ENCODE measurements at regions not wholly inside any gene's neighbourhood (a gene's known extent, or its start where the extent isn't known, plus 50 kb on each side); places are given as distances from the start of the nearest gene placed in this dataset.

GRCh38 chr2:185967335-185967734 is 228.7 kb downstream of the FSIP2 start (continued):
- TF ChIP-seq, protein P1, sequence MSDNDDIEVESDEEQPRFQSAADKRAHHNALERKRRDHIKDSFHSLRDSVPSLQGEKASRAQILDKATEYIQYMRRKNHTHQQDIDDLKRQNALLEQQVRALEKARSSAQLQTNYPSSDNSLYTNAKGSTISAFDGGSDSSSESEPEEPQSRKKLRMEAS (IDR thresholded peaks at IDR 0.05) = no peak
- TF ChIP-seq JUND (IDR thresholded peaks at IDR 0.05) (no peak), GABPA (IDR thresholded peaks at IDR 0.05 in 1 of 2, conservative IDR thresholded peaks at IDR 0.05 in 1 of 2) (no peak), EGR1 (IDR thresholded peaks at IDR 0.05; ENCODE audit: low read depth in 2 of 2) (no peak), CTCF (IDR thresholded peaks at IDR 0.05; ENCODE audit: low read depth, low read length, missing input control) (no peak), YY1 (IDR thresholded peaks at IDR 0.05) (no peak)

- no peak for DNase-seq (ENCODE audit: low spot score)
- no peaks in the 10 kb centered on the region for H3K36me3 ChIP-seq (ENCODE audit: control insufficient read depth in 4 of 4, insufficient read depth in 3 of 4, low read depth in 1 of 4, low read length in 3 of 4)
- no peaks in the 10 kb centered on the region for H3K27me3 ChIP-seq (ENCODE audit: control insufficient read depth in 4 of 4, insufficient read depth in 4 of 4, low read length in 3 of 4)
- WGBS = 89% methylated on average over 3 of the region's 3 CpGs
- TF ChIP-seq, protein P2, sequence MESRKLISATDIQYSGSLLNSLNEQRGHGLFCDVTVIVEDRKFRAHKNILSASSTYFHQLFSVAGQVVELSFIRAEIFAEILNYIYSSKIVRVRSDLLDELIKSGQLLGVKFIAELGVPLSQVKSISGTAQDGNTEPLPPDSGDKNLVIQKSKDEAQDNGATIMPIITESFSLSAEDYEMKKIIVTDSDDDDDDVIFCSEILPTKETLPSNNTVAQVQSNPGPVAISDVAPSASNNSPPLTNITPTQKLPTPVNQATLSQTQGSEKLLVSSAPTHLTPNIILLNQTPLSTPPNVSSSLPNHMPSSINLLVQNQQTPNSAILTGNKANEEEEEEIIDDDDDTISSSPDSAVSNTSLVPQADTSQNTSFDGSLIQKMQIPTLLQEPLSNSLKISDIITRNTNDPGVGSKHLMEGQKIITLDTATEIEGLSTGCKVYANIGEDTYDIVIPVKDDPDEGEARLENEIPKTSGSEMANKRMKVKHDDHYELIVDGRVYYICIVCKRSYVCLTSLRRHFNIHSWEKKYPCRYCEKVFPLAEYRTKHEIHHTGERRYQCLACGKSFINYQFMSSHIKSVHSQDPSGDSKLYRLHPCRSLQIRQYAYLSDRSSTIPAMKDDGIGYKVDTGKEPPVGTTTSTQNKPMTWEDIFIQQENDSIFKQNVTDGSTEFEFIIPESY (IDR thresholded peaks at IDR 0.05) = no peak
- no peak for TF ChIP-seq ATF3 (IDR thresholded peaks at IDR 0.05)
- TF ChIP-seq SP1 (IDR thresholded peaks at IDR 0.05) = no peak
- TF ChIP-seq TAF1 (conservative IDR thresholded peaks at IDR 0.05) = no peak
- peaks cover 0 to 8% (median 1%) of the 10 kb centered on the region in 4 donors for H3K9me3 ChIP-seq (ENCODE audit: control insufficient read depth in 4 of 4, low read length in 3 of 4)
- no peak overlapping the region for H3K27ac ChIP-seq (ENCODE audit: low read depth in 1 of 2, low read length in 2 of 2)
- no peak overlapping the region for H3K4me3 ChIP-seq (ENCODE audit: low read depth in 1 of 3, low read length in 3 of 3)
- H3K4me1 ChIP-seq (ENCODE audit: control insufficient read depth in 4 of 4, insufficient read depth in 4 of 4, low read length in 3 of 4) = no peaks in the 10 kb centered on the region
- no peak overlapping the region for H3K9ac ChIP-seq (ENCODE audit: low read depth in 1 of 2, low read length in 2 of 2)
Observed at GRCh38 chr2:185970148-185970852, 231.7 kb downstream of the FSIP2 start.

GRCh38 chr2:185978634-185979407 is 240.2 kb downstream of the FSIP2 start:
- Histone ChIP-seq H3K4me1 (ENCODE audit: control insufficient read depth in 4 of 4, insufficient read depth in 4 of 4, low read length in 3 of 4) (no peaks in the 10 kb centered on the region), H3K27ac (ENCODE audit: low read depth in 1 of 2, low read length in 2 of 2) (no peak overlapping the region), H3K4me3 (ENCODE audit: low read depth in 1 of 3, low read length in 3 of 3) (no peak overlapping the region), H3K9me3 (ENCODE audit: control insufficient read depth in 4 of 4, low read length in 3 of 4) (no peaks in the 10 kb centered on the region), H3K36me3 (ENCODE audit: control insufficient read depth in 4 of 4, insufficient read depth in 3 of 4, low read depth in 1 of 4, low read length in 3 of 4) (no peaks in the 10 kb centered on the region), H3K9ac (ENCODE audit: low read depth in 1 of 2, low read length in 2 of 2) (no peak overlapping the region), H3K27me3 (ENCODE audit: control insufficient read depth in 4 of 4, insufficient read depth in 4 of 4, low read length in 3 of 4) (no peaks in the 10 kb centered on the region)
- WGBS = 85% methylated on average over 3 of the region's 3 CpGs
- no peak for DNase-seq (ENCODE audit: low spot score)
- no peak for TF ChIP-seq JUND (IDR thresholded peaks at IDR 0.05)
- TF ChIP-seq, protein P3, sequence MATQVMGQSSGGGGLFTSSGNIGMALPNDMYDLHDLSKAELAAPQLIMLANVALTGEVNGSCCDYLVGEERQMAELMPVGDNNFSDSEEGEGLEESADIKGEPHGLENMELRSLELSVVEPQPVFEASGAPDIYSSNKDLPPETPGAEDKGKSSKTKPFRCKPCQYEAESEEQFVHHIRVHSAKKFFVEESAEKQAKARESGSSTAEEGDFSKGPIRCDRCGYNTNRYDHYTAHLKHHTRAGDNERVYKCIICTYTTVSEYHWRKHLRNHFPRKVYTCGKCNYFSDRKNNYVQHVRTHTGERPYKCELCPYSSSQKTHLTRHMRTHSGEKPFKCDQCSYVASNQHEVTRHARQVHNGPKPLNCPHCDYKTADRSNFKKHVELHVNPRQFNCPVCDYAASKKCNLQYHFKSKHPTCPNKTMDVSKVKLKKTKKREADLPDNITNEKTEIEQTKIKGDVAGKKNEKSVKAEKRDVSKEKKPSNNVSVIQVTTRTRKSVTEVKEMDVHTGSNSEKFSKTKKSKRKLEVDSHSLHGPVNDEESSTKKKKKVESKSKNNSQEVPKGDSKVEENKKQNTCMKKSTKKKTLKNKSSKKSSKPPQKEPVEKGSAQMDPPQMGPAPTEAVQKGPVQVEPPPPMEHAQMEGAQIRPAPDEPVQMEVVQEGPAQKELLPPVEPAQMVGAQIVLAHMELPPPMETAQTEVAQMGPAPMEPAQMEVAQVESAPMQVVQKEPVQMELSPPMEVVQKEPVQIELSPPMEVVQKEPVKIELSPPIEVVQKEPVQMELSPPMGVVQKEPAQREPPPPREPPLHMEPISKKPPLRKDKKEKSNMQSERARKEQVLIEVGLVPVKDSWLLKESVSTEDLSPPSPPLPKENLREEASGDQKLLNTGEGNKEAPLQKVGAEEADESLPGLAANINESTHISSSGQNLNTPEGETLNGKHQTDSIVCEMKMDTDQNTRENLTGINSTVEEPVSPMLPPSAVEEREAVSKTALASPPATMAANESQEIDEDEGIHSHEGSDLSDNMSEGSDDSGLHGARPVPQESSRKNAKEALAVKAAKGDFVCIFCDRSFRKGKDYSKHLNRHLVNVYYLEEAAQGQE (IDR thresholded peaks at IDR 0.05) = no peak
- no peak for TF ChIP-seq HNF4A (conservative IDR thresholded peaks at IDR 0.05)
- no peak for TF ChIP-seq SP1 (IDR thresholded peaks at IDR 0.05)
- TF ChIP-seq RAD21 (IDR thresholded peaks at IDR 0.05) = no peak
- TF ChIP-seq HNF4G (IDR thresholded peaks at IDR 0.05) = no peak
- TF ChIP-seq, protein P2 (IDR thresholded peaks at IDR 0.05) = no peak
- TF ChIP-seq, protein P1 (IDR thresholded peaks at IDR 0.05) = no peak
- no peak for TF ChIP-seq CTCF (IDR thresholded peaks at IDR 0.05; ENCODE audit: low read depth, low read length, missing input control)

Data from liver (tissue), 8 donors.